GM23338 (cell line): ENCODE measurements at regions not wholly inside any gene's neighbourhood (a gene's known extent, or its start where the extent isn't known, plus 50 kb on each side); places are given as distances from the start of the nearest gene placed in this dataset.

ENCODE experiments used
- ATAC-seq: fragments of 200-7000 bp; cut with Tn5 transposase; 3 replicates; pipeline ENCODE4 v1.9.1; 2020
- DNase-seq: peaks from one replicate; pipeline ENCODE4 v3.0.0-alpha.2; 2015; ENCODE audit warnings: low spot score
- H2AFZ ChIP-seq: fragments of 200-600 bp; sonication (generic); 2 replicates; pipeline ENCODE4 v1.8.0; 2016; ENCODE audit warnings: antibody characterized with exemption, mild to moderate bottlenecking, moderate library complexity
- H3F3A ChIP-seq: fragments of 200-600 bp; sonication (generic); replicated peaks from 2 replicates; pipeline ENCODE4 v1.8.0; 2017; ENCODE audit warnings: antibody characterized with exemption, mixed run types, low read depth
- H3K27ac ChIP-seq: fragments of 200-600 bp; sonication (generic); 2 replicates; pipeline ENCODE4 v1.6.1; 2016; ENCODE audit warnings: low read depth
- H3K27me3 ChIP-seq: fragments of 200-600 bp; sonication (generic); 2 replicates; pipeline ENCODE4 v1.8.0; 2016; ENCODE audit warnings: mild to moderate bottlenecking, mixed run types, moderate library complexity; ENCODE audit not compliant: insufficient read depth
- H3K36me3 ChIP-seq: fragments of 200-600 bp; sonication (generic); 2 replicates; pipeline ENCODE4 v1.8.0; 2016; ENCODE audit warnings: mild to moderate bottlenecking; ENCODE audit not compliant: insufficient read depth
- H3K4me1 ChIP-seq: fragments of 200-600 bp; sonication (generic); 2 replicates; pipeline ENCODE4 v1.8.0; 2016; ENCODE audit warnings: mild to moderate bottlenecking, moderate library complexity; ENCODE audit not compliant: insufficient read depth
- H3K4me2 ChIP-seq: fragments of 200-600 bp; sonication (generic); 2 replicates; pipeline ENCODE4 v1.7.1; 2017; ENCODE audit warnings: mixed run types
- H3K4me3 ChIP-seq: fragments of 200-600 bp; sonication (generic); 2 replicates; pipeline ENCODE4 v1.6.1; 2016; ENCODE audit warnings: mixed run types
- H3K79me2 ChIP-seq: fragments of 200-600 bp; sonication (generic); replicated peaks from 2 replicates; pipeline ENCODE4 v1.8.0; 2017; ENCODE audit warnings: mild to moderate bottlenecking; ENCODE audit not compliant: insufficient read depth
- H3K9me2 ChIP-seq: fragments of 200-600 bp; sonication (generic); 2 replicates; pipeline ENCODE4 v1.8.0; 2017; ENCODE audit not compliant: insufficient read depth
- H4K20me1 ChIP-seq: fragments of 200-600 bp; sonication (generic); replicated peaks from 2 replicates; pipeline ENCODE4 v1.8.0; 2017; ENCODE audit warnings: mild to moderate bottlenecking; ENCODE audit not compliant: insufficient read depth
- H3K27ac Mint-ChIP-seq: 2 replicates; pipeline ENCODE4 v1.8.0; 2020; ENCODE audit warnings: inconsistent platforms, mild to moderate bottlenecking, moderate library complexity, mixed read lengths
- H3K27me3 Mint-ChIP-seq: 3 replicates; pipeline ENCODE4 v1.8.0; 2022; ENCODE audit warnings: low read depth, mild to moderate bottlenecking, moderate library complexity, mixed read lengths, inconsistent platforms; ENCODE audit not compliant: insufficient read depth, poor library complexity
- H3K36me3 Mint-ChIP-seq: 3 replicates; pipeline ENCODE4 v1.8.0; 2021; ENCODE audit warnings: low read depth, mild to moderate bottlenecking, inconsistent platforms, moderate library complexity, mixed read lengths
- H3K4me1 Mint-ChIP-seq: 3 replicates; pipeline ENCODE4 v1.8.0; 2020; ENCODE audit warnings: mild to moderate bottlenecking, inconsistent platforms, mixed read lengths
- H3K4me3 Mint-ChIP-seq: 3 replicates; pipeline ENCODE4 v1.8.0; 2021; ENCODE audit warnings: moderate library complexity, mild to moderate bottlenecking, inconsistent platforms, mixed read lengths
- H3K9me3 Mint-ChIP-seq: 3 replicates; pipeline ENCODE4 v1.8.0; 2020; ENCODE audit warnings: moderate library complexity, mild to moderate bottlenecking, inconsistent platforms, mixed read lengths
- CREB1 ChIP-seq: fragments of 250-450 bp; sonication (Bioruptor Pico); IDR thresholded peaks from 2 replicates; pipeline ENCODE4 v1.5.0; 2020; ENCODE audit warnings: low read depth, mild to moderate bottlenecking, moderate library complexity
- ETS1 ChIP-seq: IDR thresholded peaks from 2 replicates; pipeline ENCODE4 v1.6.1; 2016; ENCODE audit warnings: antibody characterized with exemption
- EZH2 ChIP-seq: fragments of 200-600 bp; sonication (generic); IDR thresholded peaks from one replicate; pipeline ENCODE4 v1.8.0; 2017; ENCODE audit warnings: antibody characterized with exemption, mild to moderate bottlenecking, low read depth; ENCODE audit not compliant: unreplicated experiment
- EZH2phosphoT487 ChIP-seq: fragments of 200-600 bp; sonication (generic); IDR thresholded peaks from one replicate; pipeline ENCODE4 v1.8.1; 2018; ENCODE audit warnings: antibody characterized with exemption; ENCODE audit not compliant: unreplicated experiment
- JUNB ChIP-seq: IDR thresholded peaks from one replicate; pipeline ENCODE4 v1.6.1; 2016; ENCODE audit warnings: antibody characterized with exemption; ENCODE audit not compliant: unreplicated experiment
- NANOG ChIP-seq: IDR thresholded peaks from 2 replicates; pipeline ENCODE4 v1.6.1; 2016; ENCODE audit warnings: antibody characterized with exemption, borderline replicate concordance
- POLR2AphosphoS5 ChIP-seq: IDR thresholded peaks from 2 replicates; pipeline ENCODE4 v1.6.1; 2016; ENCODE audit warnings: antibody characterized with exemption, low read depth
- REST ChIP-seq: IDR thresholded peaks from one replicate; pipeline ENCODE4 v1.6.1; 2018; ENCODE audit warnings: antibody characterized with exemption; ENCODE audit not compliant: unreplicated experiment
- STAT1 ChIP-seq: IDR thresholded peaks from one replicate; pipeline ENCODE4 v1.6.1; 2016; ENCODE audit warnings: antibody characterized with exemption; ENCODE audit not compliant: unreplicated experiment
- ZNF114 ChIP-seq: fragments of 250-450 bp; sonication (Bioruptor Pico); IDR thresholded peaks from 2 replicates; pipeline ENCODE4 v1.5.0; 2020; ENCODE audit warnings: mild to moderate bottlenecking, moderate library complexity
- ZNF331 ChIP-seq: fragments of 250-450 bp; sonication (Bioruptor Pico); IDR thresholded peaks from 2 replicates; pipeline ENCODE4 v1.5.0; 2020; ENCODE audit warnings: low read depth, mild to moderate bottlenecking, moderate library complexity
- ZNF462 ChIP-seq: fragments of 250-450 bp; sonication (Bioruptor Pico); IDR thresholded peaks from 2 replicates; pipeline ENCODE4 v1.5.0; 2020; ENCODE audit warnings: mild to moderate bottlenecking, moderate library complexity
- TF ChIP-seq, protein P1 (sequence below), 2 experiments: fragments of 200-600 bp in 1 of 2; sonication (generic) in 1 of 2; conservative IDR thresholded peaks; 2 replicates each; pipeline versions ENCODE4 v1.5.1 to v1.6.1; 2016 to 2017; ENCODE audit warnings: antibody characterized with exemption in 2 of 2, low read depth in 2 of 2, mild to moderate bottlenecking in 2 of 2, moderate library complexity in 1 of 2

DNA sequence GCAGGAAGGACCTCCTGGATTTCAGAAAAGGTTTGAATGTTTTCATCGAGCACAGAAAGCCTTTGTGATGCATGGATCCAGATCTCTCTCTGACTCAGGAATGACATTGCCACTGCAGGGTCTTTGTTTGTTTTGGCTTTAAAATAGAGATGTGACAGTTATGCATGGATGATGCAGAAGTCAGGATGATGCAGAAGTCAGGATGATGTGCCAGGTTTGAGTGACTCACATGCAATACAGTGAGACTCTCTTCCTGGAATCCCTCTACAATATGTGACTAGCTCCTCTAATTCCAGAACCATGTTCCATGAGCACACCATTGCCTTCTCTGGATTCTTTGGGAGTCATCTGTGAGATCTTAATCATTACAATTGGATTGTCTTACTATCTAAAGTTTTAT is 177.9 kb upstream of the RAB6C start:
- H3K4me2 ChIP-seq, result no peak overlapping the region
- H3K4me1 ChIP-seq, result peaks cover 23% of the 10 kb centered on the region
- peaks cover 33% of the 10 kb centered on the region for H3K4me1 Mint-ChIP-seq
- peaks cover 11% of the 10 kb centered on the region for H3K27me3 Mint-ChIP-seq
- H3K4me3 Mint-ChIP-seq, result no peak overlapping the region
- ATAC-seq (no peak), DNase-seq (no peak)
- H3K36me3 Mint-ChIP-seq, result no peaks in the 10 kb centered on the region; the same call in 2 of the 3 replicates
- no peak overlapping the region for H3K4me3 ChIP-seq
- H3K27ac Mint-ChIP-seq, result no peak overlapping the region; the same call in 1 of the 2 replicates
- H3K36me3 ChIP-seq, result no peaks in the 10 kb centered on the region
- TF ChIP-seq ZNF331 (CRISPR knock-in tag) (no peak), NANOG (no peak), ZNF114 (CRISPR knock-in tag) (no peak), JUNB (no peak), ETS1 (no peak), ZNF462 (CRISPR knock-in tag) (no peak), EZH2phosphoT487 (no peak), CREB1 (CRISPR knock-in tag) (no peak), REST (no peak), POLR2AphosphoS5 (no peak), STAT1 (no peak), EZH2 (no peak)
- TF ChIP-seq, protein P1, sequence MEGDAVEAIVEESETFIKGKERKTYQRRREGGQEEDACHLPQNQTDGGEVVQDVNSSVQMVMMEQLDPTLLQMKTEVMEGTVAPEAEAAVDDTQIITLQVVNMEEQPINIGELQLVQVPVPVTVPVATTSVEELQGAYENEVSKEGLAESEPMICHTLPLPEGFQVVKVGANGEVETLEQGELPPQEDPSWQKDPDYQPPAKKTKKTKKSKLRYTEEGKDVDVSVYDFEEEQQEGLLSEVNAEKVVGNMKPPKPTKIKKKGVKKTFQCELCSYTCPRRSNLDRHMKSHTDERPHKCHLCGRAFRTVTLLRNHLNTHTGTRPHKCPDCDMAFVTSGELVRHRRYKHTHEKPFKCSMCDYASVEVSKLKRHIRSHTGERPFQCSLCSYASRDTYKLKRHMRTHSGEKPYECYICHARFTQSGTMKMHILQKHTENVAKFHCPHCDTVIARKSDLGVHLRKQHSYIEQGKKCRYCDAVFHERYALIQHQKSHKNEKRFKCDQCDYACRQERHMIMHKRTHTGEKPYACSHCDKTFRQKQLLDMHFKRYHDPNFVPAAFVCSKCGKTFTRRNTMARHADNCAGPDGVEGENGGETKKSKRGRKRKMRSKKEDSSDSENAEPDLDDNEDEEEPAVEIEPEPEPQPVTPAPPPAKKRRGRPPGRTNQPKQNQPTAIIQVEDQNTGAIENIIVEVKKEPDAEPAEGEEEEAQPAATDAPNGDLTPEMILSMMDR (conservative IDR thresholded peaks at IDR 0.05; ENCODE audit: low read depth in 2 of 2), result no peak
- H3K27me3 ChIP-seq, result no peaks in the 10 kb centered on the region
- H3K9me3 Mint-ChIP-seq, result no peaks in the 10 kb centered on the region
- no peaks in the 10 kb centered on the region for H3F3A ChIP-seq
- no peaks in the 10 kb centered on the region for H4K20me1 ChIP-seq
- no peak overlapping the region for H2AFZ ChIP-seq
- H3K9me2 ChIP-seq, result no peaks in the 10 kb centered on the region
- no peak overlapping the region for H3K27ac ChIP-seq
- no peaks in the 10 kb centered on the region for H3K79me2 ChIP-seq
